Natural killer cell (primary cell): ENCODE measurements at regions not wholly inside any gene's neighbourhood (a gene's known extent, or its start where the extent isn't known, plus 50 kb on each side); places are given as distances from the start of the nearest gene placed in this dataset.

Experiments used
- ATAC-seq, 3 donors: fragments of 150-1000 bp in 2 of 3; fragments of 200-7000 bp in 1 of 3; cut with Tn5 transposase; 1 replicate in 1 of 3; 2 replicates in 2 of 3; pipeline ENCODE4 v1.10.0; 2021; ENCODE audit warnings: mild to moderate bottlenecking in 2 of 3, moderate library complexity in 2 of 3
- DNase-seq, 2 donors: peaks; one replicate each; pipeline versions ENCODE4 v3.0.0 to v3.0.0-alpha.2; 2013 to 2021; ENCODE audit warnings: mixed read lengths in 1 of 2
- H3K27ac ChIP-seq: one replicate; pipeline ENCODE4 v1.5.1; 2013; ENCODE audit warnings: mild to moderate bottlenecking, low read length
- H3K27me3 ChIP-seq: one replicate; pipeline ENCODE4 v1.6.1; 2013; ENCODE audit warnings: low read length; ENCODE audit not compliant: control insufficient read depth, insufficient read depth
- H3K36me3 ChIP-seq: one replicate; pipeline ENCODE4 v1.6.1; 2013; ENCODE audit warnings: low read length; ENCODE audit not compliant: control insufficient read depth, insufficient read depth
- H3K4me1 ChIP-seq: one replicate; pipeline ENCODE4 v1.6.1; 2013; ENCODE audit warnings: low read length; ENCODE audit not compliant: control insufficient read depth, insufficient read depth
- H3K4me3 ChIP-seq: one replicate; pipeline ENCODE4 v1.5.1; 2013; ENCODE audit warnings: low read length
- H3K9me3 ChIP-seq: one replicate; pipeline ENCODE4 v1.6.1; 2013; ENCODE audit warnings: low read length; ENCODE audit not compliant: control insufficient read depth, insufficient read depth
- H3K27ac Mint-ChIP-seq, 2 donors: one replicate each; pipeline ENCODE4 v1.8.0; 2022; ENCODE audit warnings: mild to moderate bottlenecking in 2 of 2, mixed read lengths in 2 of 2, moderate library complexity in 1 of 2
- H3K27me3 Mint-ChIP-seq, 2 donors: one replicate each; pipeline ENCODE4 v1.8.0; 2022; ENCODE audit warnings: low read depth in 2 of 2, mixed read lengths in 2 of 2
- H3K36me3 Mint-ChIP-seq: one replicate; pipeline ENCODE4 v1.8.0; 2022; ENCODE audit warnings: mixed read lengths
- H3K4me1 Mint-ChIP-seq, 2 donors: one replicate each; pipeline ENCODE4 v1.8.0; 2022; ENCODE audit warnings: mixed read lengths in 2 of 2
- H3K4me3 Mint-ChIP-seq: one replicate; pipeline ENCODE4 v1.8.0; 2022; ENCODE audit warnings: mild to moderate bottlenecking, moderate library complexity, mixed read lengths
- H3K9me3 Mint-ChIP-seq, 2 donors: one replicate each; pipeline ENCODE4 v1.8.0; 2022; ENCODE audit warnings: mixed read lengths in 2 of 2
- CTCF ChIP-seq: fragments of 200-600 bp; IDR thresholded peaks from one replicate; pipeline ENCODE4 v1.8.0; 2022; ENCODE audit warnings: antibody characterized with exemption
- WGBS: methylation state at CpG from one replicate; pipeline ENCODE4 v1.1.7; 2013; ENCODE audit warnings: missing lambda C conversion rate; ENCODE audit not compliant: insufficient coverage; 5-methylcytosine and 5-hydroxymethylcytosine counted together
- intact Hi-C: fragments of 100-400 bp; cut with micrococcal nuclease; formaldehyde crosslinking; loops from one replicate; pipeline ENCODE4 v1.14.2; 2022

- H3K27ac ChIP-seq, result no peak overlapping the region
- DNase-seq (no peak), ATAC-seq (no peak)
- H3K27ac Mint-ChIP-seq, result no peak overlapping the region
- H3K27me3 Mint-ChIP-seq, result peaks cover 0 to 7% of the 10 kb centered on the region in 2 donors
- no peaks in the 10 kb centered on the region for H3K36me3 Mint-ChIP-seq
- no peak overlapping the region for H3K4me3 Mint-ChIP-seq
- intact Hi-C loops, result no loop called here
- H3K27me3 ChIP-seq, result no peaks in the 10 kb centered on the region
- H3K4me1 Mint-ChIP-seq, result no peaks in the 10 kb centered on the region
- 89% methylated on average over 2 of the region's 2 CpGs for WGBS
- no peaks in the 10 kb centered on the region for H3K36me3 ChIP-seq
- H3K9me3 Mint-ChIP-seq, result no peaks in the 10 kb centered on the region
- H3K4me3 ChIP-seq, result no peak overlapping the region
- no peaks in the 10 kb centered on the region for H3K9me3 ChIP-seq
- no peak for TF ChIP-seq CTCF
- no peaks in the 10 kb centered on the region for H3K4me1 ChIP-seq
Measured at GRCh38 chr16:17983114-17983513, 353.4 kb downstream of the NPIPA8 start.

GRCh38 chr16:17977260-17977659 lies 359.3 kb downstream of the NPIPA8 start:
- Histone ChIP-seq H3K4me1 (no peaks in the 10 kb centered on the region), H3K4me3 (no peak overlapping the region), H3K27me3 (no peaks in the 10 kb centered on the region), H3K36me3 (no peaks in the 10 kb centered on the region), H3K27ac (no peak overlapping the region), H3K9me3 (no peaks in the 10 kb centered on the region)
- no peaks in the 10 kb centered on the region for H3K4me1 Mint-ChIP-seq
- ATAC-seq (no peak), DNase-seq (no peak)
- no peak for TF ChIP-seq CTCF
- no peaks in the 10 kb centered on the region for H3K27me3 Mint-ChIP-seq
- H3K9me3 Mint-ChIP-seq, result no peaks in the 10 kb centered on the region
- 92% methylated on average over 3 of the region's 6 CpGs for WGBS
- H3K27ac Mint-ChIP-seq, result no peak overlapping the region
- H3K36me3 Mint-ChIP-seq, result no peaks in the 10 kb centered on the region
- H3K4me3 Mint-ChIP-seq, result no peak overlapping the region
- intact Hi-C loops, result no loop called here

GRCh38 chr16:17972460-17972943 lies 364.0 kb downstream of the NPIPA8 start:
- Mint-ChIP-seq H3K9me3 (no peaks in the 10 kb centered on the region), H3K4me1 (no peaks in the 10 kb centered on the region), H3K4me3 (no peak overlapping the region), H3K27ac (no peak overlapping the region), H3K36me3 (no peaks in the 10 kb centered on the region), H3K27me3 (peaks cover 0 to 6% of the 10 kb centered on the region in 2 donors)
- no peaks in the 10 kb centered on the region for H3K27me3 ChIP-seq
- peak in 1 of 3 donors; percentile 9 for ATAC-seq
- no peak for TF ChIP-seq CTCF
- H3K9me3 ChIP-seq, result no peaks in the 10 kb centered on the region
- DNase-seq, result no peak
- 82% methylated on average over 15 of the region's 15 CpGs for WGBS
- no peaks in the 10 kb centered on the region for H3K4me1 ChIP-seq
- H3K4me3 ChIP-seq, result no peak overlapping the region
- H3K27ac ChIP-seq, result no peak overlapping the region
- intact Hi-C loops, result no loop called here
- no peaks in the 10 kb centered on the region for H3K36me3 ChIP-seq

GRCh38 chr16:17970816-17971331 lies 365.7 kb downstream of the NPIPA8 start:
- H3K27me3 ChIP-seq, result no peaks in the 10 kb centered on the region
- no peak overlapping the region for H3K4me3 ChIP-seq
- H3K4me1 Mint-ChIP-seq, result no peaks in the 10 kb centered on the region
- WGBS, result 72% methylated on average over 4 of the region's 4 CpGs
- no peak for ATAC-seq
- intact Hi-C loops, result no loop called here
- peaks cover 0 to 8% of the 10 kb centered on the region in 2 donors for H3K27me3 Mint-ChIP-seq
- no peak overlapping the region for H3K27ac Mint-ChIP-seq
- H3K4me3 Mint-ChIP-seq, result no peak overlapping the region
- H3K9me3 Mint-ChIP-seq, result peaks cover 0 to 2% of the 10 kb centered on the region in 2 donors
- H3K36me3 Mint-ChIP-seq, result no peaks in the 10 kb centered on the region
- H3K36me3 ChIP-seq, result no peaks in the 10 kb centered on the region
- no peak overlapping the region for H3K27ac ChIP-seq
- no peaks in the 10 kb centered on the region for H3K9me3 ChIP-seq
- H3K4me1 ChIP-seq, result no peaks in the 10 kb centered on the region
- TF ChIP-seq CTCF, result no peak
- no peak for DNase-seq
